ENCODE measurements at regions not wholly inside any gene's neighbourhood (a gene's known extent, or its start where the extent isn't known, plus 50 kb on each side); places are given as distances from the start of the nearest gene placed in this dataset.

GRCh38 chr16:66026211-66026610, 340.3 kb upstream of the CDH5 start:
- TF ChIP-seq CTCF (IDR thresholded peaks at IDR 0.05), result no peak
- TF ChIP-seq POLR2A (IDR thresholded peaks at IDR 0.05), result no peak
- no peak for TF ChIP-seq POLR2AphosphoS5 (IDR thresholded peaks at IDR 0.05)

All from suprapubic skin (tissue), 4 donors.